K562 (cell line): ENCODE measurements at regions not wholly inside any gene's neighbourhood (a gene's known extent, or its start where the extent isn't known, plus 50 kb on each side); places are given as distances from the start of the nearest gene placed in this dataset.

ENCODE experiments used
- ATAC-seq: fragments of 200-7000 bp; cut with Tn5 transposase; 3 replicates; pipeline ENCODE4 v1.9.1; 2020; ENCODE audit warnings: moderate library complexity
- BruUV-seq: library from RNA; stranded (reverse); fragments of 400-500 nt; replicated peaks from 2 replicates; lab custom pipeline; 2021; lab: Mats Ljungman, UMichigan
- CTCF ChIA-PET: fragments of 300-600 bp; formaldehyde crosslinking; extraction: SDS; loops from one replicate; lab custom pipeline; 2021; ENCODE audit warnings: low intra/inter-chr PET ratio; lab: Yijun Ruan, JAX
- POLR2A ChIA-PET: fragments of 300-600, 350-650 bp; sonication (Branson Sonifier 250); formaldehyde crosslinking; extraction: SDS; loops from one replicate; lab custom pipeline; 2021; ENCODE audit warnings: antibody characterized with exemption, inconsistent platforms; lab: Yijun Ruan, JAX
- DNase-seq, 4 experiments: peaks; one replicate each; pipeline versions ENCODE4 v3.0.0 to v3.0.0-alpha.2; 2011 to 2018; ENCODE audit warnings: low spot score in 3 of 4, mixed read lengths in 3 of 4; ENCODE audit errors: extremely low read depth in 1 of 4
- FAIRE-seq: peaks from 2 replicates; lab custom pipeline; 2011; peaks lifted over from hg19 to GRCh38; lab: Jason Lieb, UNC
- H2AFZ ChIP-seq: 2 replicates; pipeline ENCODE4 v1.6.0; 2011; ENCODE audit warnings: low read depth, low read length, control low read depth, inconsistent platforms
- H3K27ac ChIP-seq: fragments of 200-600 bp; 3 replicates; pipeline ENCODE4 v1.8.0; 2011; ENCODE audit warnings: low read depth, mild to moderate bottlenecking, control low read depth, inconsistent platforms, low read length, moderate library complexity, mixed read lengths; ENCODE audit errors: extremely low read depth
- H3K27me3 ChIP-seq, 2 experiments: fragments of 300-600 bp in 1 of 2; 2 replicates in 1 of 2; 3 replicates in 1 of 2; pipeline versions ENCODE4 v1.6.0 to v1.8.0; 2011; ENCODE audit warnings: inconsistent platforms in 2 of 2, low read length in 2 of 2, mild to moderate bottlenecking in 1 of 2, mixed read lengths in 1 of 2, moderate library complexity in 1 of 2; ENCODE audit not compliant: control insufficient read depth in 2 of 2, insufficient read depth in 2 of 2
- H3K36me3 ChIP-seq: fragments of 300-600 bp; 3 replicates; pipeline ENCODE4 v1.8.0; 2011; ENCODE audit warnings: mild to moderate bottlenecking, low read length, inconsistent platforms; ENCODE audit not compliant: control insufficient read depth, insufficient read depth
- H3K4me1 ChIP-seq, 2 experiments: fragments of 200-600 bp in 1 of 2; replicated peaks in 1 of 2; 2 replicates in 1 of 2; 3 replicates in 1 of 2; pipeline versions ENCODE4 v1.5.1 to v1.8.0; 2011; ENCODE audit warnings: inconsistent platforms in 2 of 2, low read length in 2 of 2, mild to moderate bottlenecking in 1 of 2, mixed read lengths in 1 of 2, moderate library complexity in 1 of 2; ENCODE audit not compliant: control insufficient read depth in 2 of 2, insufficient read depth in 2 of 2
- H3K4me2 ChIP-seq: 2 replicates; pipeline ENCODE4 v1.6.1; 2011; ENCODE audit warnings: low read length, control low read depth, inconsistent platforms, mixed read lengths; ENCODE audit not compliant: insufficient read depth
- H3K4me3 ChIP-seq: fragments of 200-600 bp; sonication (generic), shearing (Covaris generic); 2 replicates; pipeline ENCODE4 v1.5.1; 2016; ENCODE audit warnings: control low read depth, inconsistent platforms
- H3K79me2 ChIP-seq: fragments of 200-600 bp; 3 replicates; pipeline ENCODE4 v1.8.0; 2011; ENCODE audit warnings: low read length, inconsistent platforms; ENCODE audit not compliant: control insufficient read depth, insufficient read depth
- H3K9ac ChIP-seq, 2 experiments: 2 replicates each; pipeline versions ENCODE4 v1.6.0 to v1.6.1; 2011; ENCODE audit warnings: low read depth in 2 of 2, low read length in 2 of 2, control low read depth in 1 of 2, inconsistent platforms in 1 of 2, mild to moderate bottlenecking in 1 of 2, mixed read lengths in 1 of 2; ENCODE audit not compliant: insufficient read depth in 1 of 2
- H3K9me1 ChIP-seq: one replicate; pipeline ENCODE4 v1.6.0; 2011; ENCODE audit warnings: inconsistent platforms, mild to moderate bottlenecking, low read length, moderate library complexity; ENCODE audit not compliant: control insufficient read depth, insufficient read depth
- H3K9me3 ChIP-seq: replicated peaks from 2 replicates; pipeline ENCODE4 v1.5.1; 2011; ENCODE audit warnings: low read depth, low read length, inconsistent platforms; ENCODE audit not compliant: control insufficient read depth, insufficient read depth
- H4K20me1 ChIP-seq: replicated peaks from 2 replicates; pipeline ENCODE4 v1.6.1; 2011; ENCODE audit warnings: low read length, inconsistent platforms, mixed read lengths; ENCODE audit not compliant: control insufficient read depth, insufficient read depth
- BMI1 ChIP-seq: fragments of 150-350 bp; IDR thresholded peaks from 2 replicates; pipeline ENCODE4 v1.6.1; 2014; ENCODE audit warnings: low read length
- CLOCK ChIP-seq: fragments of 250-450 bp; sonication (Bioruptor Pico); IDR thresholded peaks from 2 replicates; pipeline ENCODE4 v1.4.0; 2020; ENCODE audit warnings: mild to moderate bottlenecking, moderate library complexity, borderline replicate concordance
- DNMT1 ChIP-seq: fragments of 450-650 bp; IDR thresholded peaks from 2 replicates; pipeline ENCODE4 v1.6.1; 2016; ENCODE audit warnings: antibody characterized with exemption, mild to moderate bottlenecking
- ETV5 ChIP-seq: sonication (generic); formaldehyde crosslinking; IDR thresholded peaks from 2 replicates; pipeline ENCODE4 v1.4.0; 2020; ENCODE audit warnings: low read depth, mild to moderate bottlenecking, missing genetic modification reagents
- EZH2 ChIP-seq: IDR thresholded peaks from 2 replicates; pipeline ENCODE4 v1.6.1; 2012; ENCODE audit warnings: low read depth, mild to moderate bottlenecking, inconsistent platforms, low read length, borderline replicate concordance
- FUS ChIP-seq: fragments of 200-400 bp; formaldehyde crosslinking; optimal IDR thresholded peaks from 2 replicates; pipeline ENCODE3; 2017; ENCODE audit warnings: low read depth, low read length
- HNRNPK ChIP-seq: fragments of 200-400 bp; formaldehyde crosslinking; IDR thresholded peaks from one replicate; pipeline ENCODE4 v1.6.1; 2018; ENCODE audit warnings: mild to moderate bottlenecking, low read depth, low read length; ENCODE audit not compliant: poor library complexity, severe bottlenecking
- NCOA6 ChIP-seq: fragments of 450-650 bp; IDR thresholded peaks from 2 replicates; pipeline ENCODE4 v1.6.1; 2017; ENCODE audit warnings: mild to moderate bottlenecking
- NR0B1 ChIP-seq: fragments of 450-650 bp; IDR thresholded peaks from one replicate; pipeline ENCODE4 v1.6.1; 2018; ENCODE audit warnings: mild to moderate bottlenecking, moderate library complexity; ENCODE audit not compliant: partially characterized antibody
- PTRF ChIP-seq: fragments of 450-650 bp; IDR thresholded peaks from 2 replicates; pipeline ENCODE4 v1.6.1; 2016; ENCODE audit warnings: mild to moderate bottlenecking, missing genetic modification characterization, missing compliant biosample characterization
- SMARCA5 ChIP-seq: fragments of 450-650 bp; IDR thresholded peaks from 2 replicates; pipeline ENCODE4 v1.6.1; 2016
- ZNF354B ChIP-seq: fragments of 250-450 bp; sonication (Bioruptor Pico); IDR thresholded peaks from 2 replicates; pipeline ENCODE4 v1.4.0; 2020
- ZNF408 ChIP-seq: fragments of 250-450 bp; sonication (Bioruptor Pico); IDR thresholded peaks from 2 replicates; pipeline ENCODE4 v1.4.0; 2020; ENCODE audit warnings: low read depth, mild to moderate bottlenecking, moderate library complexity
- ZSCAN32 ChIP-seq: fragments of 450-650 bp; formaldehyde crosslinking; IDR thresholded peaks from 2 replicates; pipeline ENCODE4 v1.4.0; 2020; ENCODE audit warnings: mild to moderate bottlenecking, moderate library complexity
- WGBS: fragments of 100-300 bp; shearing (Covaris generic); methylation state at CpG from one replicate; pipeline ENCODE4 v1.1.6; 2016; ENCODE audit warnings: low coverage, mixed read lengths; ENCODE audit not compliant: insufficient coverage; ENCODE audit errors: missing lambda C conversion rate; 5-methylcytosine and 5-hydroxymethylcytosine counted together
- in situ Hi-C: fragments of 300-500 bp; cut with MboI; formaldehyde crosslinking; loops from 4 replicates; pipeline ENCODE4 v1.15.0; 2018; ENCODE audit warnings: inconsistent platforms, mixed read lengths
- intact Hi-C: fragments of 100-400 bp; cut with micrococcal nuclease; formaldehyde crosslinking; loops from 2 replicates; pipeline ENCODE4 v1.14.2; 2022
- TF ChIP-seq, protein P1 (sequence below): fragments of 250-450 bp; sonication (Bioruptor Pico); IDR thresholded peaks from 2 replicates; pipeline ENCODE4 v1.4.0; 2020; ENCODE audit warnings: borderline replicate concordance
- TF ChIP-seq, protein P2 (sequence below): sonication (generic); formaldehyde crosslinking; IDR thresholded peaks from 2 replicates; pipeline ENCODE4 v1.5.0; 2020; ENCODE audit warnings: missing genetic modification reagents
- TF ChIP-seq, protein P3 (sequence below): fragments of 450-650 bp; IDR thresholded peaks from 2 replicates; pipeline ENCODE4 v1.6.1; 2016; ENCODE audit warnings: low read depth, mild to moderate bottlenecking, moderate library complexity

- Histone ChIP-seq H3K4me3 (no peak overlapping the region), H3K9me1 (no peaks in the 10 kb centered on the region), H3K27ac (no peak overlapping the region), H3K27me3 (no peaks in the 10 kb centered on the region), H3K36me3 (no peaks in the 10 kb centered on the region), H3K4me1 (no peaks in the 10 kb centered on the region), H4K20me1 (no peaks in the 10 kb centered on the region), H3K9me3 (peaks cover 2% of the 10 kb centered on the region; the same call in 1 of the 2 replicates), H3K9ac (no peak overlapping the region), H3K79me2 (no peaks in the 10 kb centered on the region), H3K4me2 (no peak overlapping the region), H2AFZ (no peak overlapping the region)
- in situ Hi-C loops, result no loop called here
- POLR2A ChIA-PET, result interaction anchor here (0.6 kb wide), 1 partner anchor 1877 kb away, joined by 4 read pairs; no protein-coding TSS in a partner anchor
- DNase-seq (no peak), FAIRE-seq (no peak), ATAC-seq (no peak)
- CTCF ChIA-PET, result no interaction called here
- WGBS, result 8% methylated on average over 5 of the region's 7 CpGs
- intact Hi-C loops, result no loop called here
- no TSS peak for BruUV-seq
- TF ChIP-seq, protein P1, sequence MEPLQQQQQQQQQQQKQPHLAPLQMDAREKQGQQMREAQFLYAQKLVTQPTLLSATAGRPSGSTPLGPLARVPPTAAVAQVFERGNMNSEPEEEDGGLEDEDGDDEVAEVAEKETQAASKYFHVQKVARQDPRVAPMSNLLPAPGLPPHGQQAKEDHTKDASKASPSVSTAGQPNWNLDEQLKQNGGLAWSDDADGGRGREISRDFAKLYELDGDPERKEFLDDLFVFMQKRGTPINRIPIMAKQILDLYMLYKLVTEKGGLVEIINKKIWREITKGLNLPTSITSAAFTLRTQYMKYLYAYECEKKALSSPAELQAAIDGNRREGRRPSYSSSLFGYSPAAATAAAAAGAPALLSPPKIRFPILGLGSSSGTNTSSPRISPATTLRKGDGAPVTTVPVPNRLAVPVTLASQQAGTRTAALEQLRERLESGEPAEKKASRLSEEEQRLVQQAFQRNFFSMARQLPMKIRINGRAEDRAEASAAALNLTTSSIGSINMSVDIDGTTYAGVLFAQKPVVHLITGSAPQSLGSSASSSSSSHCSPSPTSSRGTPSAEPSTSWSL (CRISPR knock-in tag), result no peak
- TF ChIP-seq, protein P2, sequence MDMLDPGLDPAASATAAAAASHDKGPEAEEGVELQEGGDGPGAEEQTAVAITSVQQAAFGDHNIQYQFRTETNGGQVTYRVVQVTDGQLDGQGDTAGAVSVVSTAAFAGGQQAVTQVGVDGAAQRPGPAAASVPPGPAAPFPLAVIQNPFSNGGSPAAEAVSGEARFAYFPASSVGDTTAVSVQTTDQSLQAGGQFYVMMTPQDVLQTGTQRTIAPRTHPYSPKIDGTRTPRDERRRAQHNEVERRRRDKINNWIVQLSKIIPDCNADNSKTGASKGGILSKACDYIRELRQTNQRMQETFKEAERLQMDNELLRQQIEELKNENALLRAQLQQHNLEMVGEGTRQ, result no peak
- TF ChIP-seq ZNF408 (no peak), ETV5 (CRISPR knock-in tag) (no peak), NR0B1 (no peak), EZH2 (no peak), NCOA6 (no peak), ZSCAN32 (CRISPR knock-in tag) (no peak), FUS (no peak), DNMT1 (no peak), SMARCA5 (no peak), CLOCK (no peak), BMI1 (no peak), PTRF (no peak), HNRNPK (no peak), ZNF354B (CRISPR knock-in tag) (no peak)
- TF ChIP-seq, protein P3, sequence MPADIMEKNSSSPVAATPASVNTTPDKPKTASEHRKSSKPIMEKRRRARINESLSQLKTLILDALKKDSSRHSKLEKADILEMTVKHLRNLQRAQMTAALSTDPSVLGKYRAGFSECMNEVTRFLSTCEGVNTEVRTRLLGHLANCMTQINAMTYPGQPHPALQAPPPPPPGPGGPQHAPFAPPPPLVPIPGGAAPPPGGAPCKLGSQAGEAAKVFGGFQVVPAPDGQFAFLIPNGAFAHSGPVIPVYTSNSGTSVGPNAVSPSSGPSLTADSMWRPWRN, result no peak
These were observed 89.4 kb downstream of the SLC25A15 start for GRCh38 chr13:40878823-40879222.
